Stimulated activated CD4-positive, alpha-beta T cell treated with anti-CD3 and anti-CD28 coated beads, TNF-alpha, amount 100 ng/mL, for 4 hours (primary cell): ENCODE measurements at regions not wholly inside any gene's neighbourhood (a gene's known extent, or its start where the extent isn't known, plus 50 kb on each side); places are given as distances from the start of the nearest gene placed in this dataset.

Source experiments
- DNase-seq, 3 experiments: peaks; one replicate each; pipeline ENCODE4 v3.0.0-alpha.2; 2020; ENCODE audit warnings: low read depth in 3 of 3

DNA sequence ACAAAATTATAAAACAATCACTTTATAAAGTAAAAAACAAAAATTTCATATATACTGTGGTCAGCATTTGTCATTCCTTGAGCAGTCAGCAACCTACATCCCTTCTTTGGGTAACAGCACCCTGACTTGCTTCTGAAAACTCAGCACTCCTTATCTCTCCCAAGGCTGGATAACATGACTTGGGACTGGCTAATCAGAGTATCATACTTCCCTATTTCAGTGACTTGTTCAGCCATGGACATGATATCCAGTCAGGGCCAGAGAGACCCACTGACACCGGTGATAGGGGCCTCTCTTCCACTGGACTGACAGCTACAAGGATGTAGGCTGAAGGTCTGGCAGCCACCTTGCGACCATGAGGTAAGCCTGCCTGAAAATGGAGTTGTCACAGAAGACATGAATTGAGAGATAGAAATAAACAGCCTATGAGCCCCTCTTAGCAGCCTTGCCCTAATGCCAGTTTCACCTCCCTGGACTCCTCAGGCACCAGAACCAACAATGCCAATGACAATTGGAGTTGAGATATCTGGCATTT is 84.4 kb upstream of the NEBL start:
- no peak for DNase-seq

GRCh38 chr10:20978617-20979016 is 81.5 kb upstream of the NEBL start:
- DNase-seq: no peak

DNA sequence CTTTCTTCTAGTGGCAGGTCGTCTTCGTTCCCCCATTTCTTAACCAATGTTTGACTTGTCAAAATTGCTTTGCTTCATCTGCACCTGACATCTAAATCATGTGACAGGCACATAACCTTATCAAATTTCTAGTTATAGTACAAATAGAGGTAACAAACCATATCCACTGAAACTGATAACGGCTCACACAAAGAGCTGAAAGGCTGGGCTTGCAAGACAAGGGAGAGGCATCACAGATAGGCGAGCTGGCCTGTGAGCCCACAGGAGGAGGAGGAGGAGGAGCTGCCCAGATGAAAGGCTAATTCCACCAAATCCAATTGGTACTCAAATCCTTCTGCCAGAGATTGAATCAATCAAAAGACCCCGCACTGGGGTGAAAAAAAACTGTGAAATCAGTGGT is 80.2 kb upstream of the NEBL start:
- DNase-seq: no peak

DNA sequence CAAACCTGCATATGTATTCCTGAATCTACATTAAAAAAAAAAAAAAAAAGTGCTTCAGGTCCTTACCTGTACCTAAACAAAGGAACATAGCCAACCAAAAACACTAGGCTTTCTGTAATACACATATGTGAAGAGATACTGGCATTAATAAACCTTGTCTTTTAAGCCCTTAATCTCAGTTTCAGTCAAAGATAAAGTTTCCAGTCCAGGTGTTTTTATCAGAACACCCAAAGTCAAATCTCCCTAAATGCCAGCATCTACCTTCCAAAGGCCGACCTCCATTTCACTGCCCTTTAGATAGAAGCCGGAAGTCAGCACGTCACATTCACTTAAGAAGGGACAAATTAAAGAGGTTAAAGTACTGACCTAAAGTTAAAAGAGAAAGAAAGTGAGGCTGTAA is 79.8 kb upstream of the NEBL start:
- DNase-seq: no peak

- no peak for DNase-seq
These were observed 79.3 kb upstream of the NEBL start for GRCh38 chr10:20976390-20976789.

DNA sequence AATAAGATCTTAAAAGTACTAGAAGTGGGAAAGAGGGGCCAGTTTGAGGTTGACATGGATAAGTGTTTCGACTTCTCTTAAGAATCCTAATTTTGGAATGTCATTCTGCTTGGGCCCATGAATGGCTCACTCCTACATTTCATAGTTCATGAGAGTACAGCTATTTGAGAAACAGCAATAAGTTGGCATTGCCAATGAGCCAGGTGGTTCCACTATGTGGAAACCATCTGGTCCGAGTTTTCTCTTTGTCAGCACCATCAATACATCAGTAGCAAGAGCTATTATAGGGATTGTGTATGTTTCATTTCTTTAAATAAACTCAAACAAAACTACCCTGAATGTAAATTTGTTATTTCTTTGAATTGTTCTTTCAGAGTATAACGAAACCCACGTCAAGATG is 78.1 kb upstream of the NEBL start:
- DNase-seq: no peak

DNA sequence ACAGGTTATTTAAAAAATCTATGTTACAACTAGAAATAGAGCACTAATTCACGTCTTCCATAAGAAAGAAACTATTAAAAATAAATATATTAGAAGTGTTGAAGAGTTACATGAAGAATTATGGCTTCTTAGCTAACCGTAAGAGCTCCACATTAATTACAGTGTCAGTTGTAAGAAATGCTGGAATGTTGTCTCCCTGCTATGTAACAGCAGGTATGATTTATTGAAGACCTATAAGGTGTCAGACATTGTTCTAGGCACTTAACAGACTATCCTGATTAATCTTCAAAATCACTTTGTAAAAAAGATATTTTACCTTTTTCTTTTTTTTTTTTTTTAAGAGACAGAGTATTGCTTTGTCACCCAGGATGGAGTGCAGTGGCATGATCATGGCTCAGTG is 75.8 kb upstream of the NEBL start:
- no peak for DNase-seq

DNA sequence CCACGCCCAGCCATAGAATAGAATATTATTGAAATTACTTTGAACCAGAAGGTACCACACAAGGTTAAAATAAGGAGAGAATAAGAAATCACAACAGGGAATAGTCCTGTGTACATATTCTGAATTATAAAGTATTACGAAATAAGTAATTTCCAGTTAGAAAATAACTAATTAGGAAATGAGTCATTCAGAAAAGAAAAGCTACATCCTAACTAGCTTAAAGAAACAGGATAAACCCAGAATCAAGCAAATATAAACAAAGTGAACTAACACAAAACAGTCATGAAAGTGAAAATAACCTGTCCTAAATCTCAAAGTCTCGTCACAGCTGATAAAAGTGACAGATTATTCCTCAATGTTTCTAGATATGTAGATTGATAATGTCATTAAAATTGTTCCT is 74.8 kb upstream of the NEBL start:
- DNase-seq: no peak

GRCh38 chr10:20970708-20971107 is 73.6 kb upstream of the NEBL start:
- no peak for DNase-seq

DNA sequence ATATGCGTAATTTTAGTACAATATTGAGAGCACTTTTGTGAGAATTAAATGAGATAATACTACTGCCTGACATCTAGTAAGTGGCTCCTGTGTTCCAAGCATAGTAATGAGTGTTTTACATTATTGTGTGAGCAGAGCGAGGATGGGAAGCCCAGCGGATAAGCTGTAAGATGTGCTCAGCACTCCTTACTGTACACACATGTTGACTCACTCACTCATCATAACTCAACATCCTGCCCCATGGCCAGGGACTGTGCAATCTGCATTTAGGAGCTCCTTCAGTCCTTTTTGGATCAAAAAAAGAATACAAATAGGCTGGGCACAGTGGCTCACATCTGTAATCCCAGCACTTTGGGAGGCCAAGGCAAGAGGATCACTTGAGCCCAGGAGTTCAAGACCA is 72.9 kb upstream of the NEBL start:
- no peak for DNase-seq

DNA sequence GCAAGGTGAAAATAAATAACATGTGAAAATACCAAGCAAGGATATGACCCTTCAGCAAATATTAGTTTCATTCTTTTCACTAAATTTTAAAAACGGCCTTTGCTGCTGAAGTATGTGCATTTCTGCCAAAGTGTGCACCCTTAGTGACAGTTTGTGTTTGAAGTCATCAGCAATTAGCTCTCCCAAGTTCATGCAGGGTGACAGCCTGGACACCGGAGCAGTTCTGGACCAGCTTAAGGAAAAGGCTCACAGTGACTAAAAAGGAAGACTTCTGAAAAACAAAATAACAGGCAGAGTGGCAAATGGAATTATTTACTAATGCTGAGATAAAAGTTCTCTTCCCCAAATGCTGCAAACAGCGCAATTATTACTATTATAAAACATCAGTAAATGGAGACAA is 69.3 kb upstream of the NEBL start:
- no peak for DNase-seq

GRCh38 chr10:20963721-20964595 is 66.8 kb upstream of the NEBL start:
- no peak for DNase-seq

GRCh38 chr10:20963056-20963455 is 65.9 kb upstream of the NEBL start:
- no peak for DNase-seq

- DNase-seq: no peak
These were observed 65.1 kb upstream of the NEBL start for GRCh38 chr10:20962165-20962564.

- no peak for DNase-seq
These were observed 62.1 kb upstream of the NEBL start for GRCh38 chr10:20959242-20959641.

DNA sequence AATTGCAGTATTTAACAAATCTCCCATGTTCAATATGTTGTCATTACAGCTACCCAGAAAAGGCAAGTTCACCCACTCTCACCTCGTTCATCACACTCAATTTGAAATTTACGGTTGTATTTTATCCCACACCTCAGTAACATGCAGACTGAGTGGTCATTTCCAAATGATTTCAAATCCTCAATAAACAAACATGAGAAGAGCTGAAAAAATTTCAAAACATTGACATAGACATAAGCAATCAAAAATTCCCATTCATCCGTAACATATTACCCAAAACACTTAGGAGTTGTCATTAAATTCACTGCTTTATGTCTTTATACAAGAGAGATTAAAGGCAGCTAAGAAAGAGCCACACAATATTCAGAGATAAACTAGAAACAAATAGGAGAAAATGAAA is 61.7 kb upstream of the NEBL start:
- no peak for DNase-seq

GRCh38 chr10:20958225-20958624 is 61.1 kb upstream of the NEBL start:
- no peak for DNase-seq

- no peak for DNase-seq
These were observed 60.6 kb upstream of the NEBL start for GRCh38 chr10:20957744-20958143.

- DNase-seq: no peak
These were observed 59.7 kb upstream of the NEBL start for GRCh38 chr10:20956843-20957242.

DNA sequence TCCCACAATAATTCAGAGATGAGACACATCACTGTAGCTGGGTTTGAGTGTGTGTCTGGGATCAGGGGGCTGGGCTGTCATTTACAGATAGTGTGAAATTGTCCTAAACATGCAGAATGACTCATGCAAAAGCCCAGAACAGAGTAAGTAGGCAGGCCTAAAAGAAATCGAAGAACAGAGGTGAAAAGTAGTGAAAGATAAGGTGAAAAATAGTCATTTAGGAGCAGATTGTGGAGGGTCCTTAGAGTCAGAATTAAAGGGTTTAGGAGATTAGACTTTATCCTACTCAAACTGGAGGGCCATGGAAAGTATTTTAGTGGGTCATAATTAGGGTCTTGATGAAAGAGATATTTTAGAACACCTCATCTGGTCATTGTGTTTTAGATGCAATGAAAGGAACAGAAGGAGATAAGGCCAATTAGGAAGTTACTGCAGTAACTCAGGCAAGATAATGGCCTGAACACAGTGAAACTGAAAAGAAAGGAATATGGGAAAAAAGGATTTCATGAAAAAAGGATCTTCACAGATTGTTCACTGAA is 58.3 kb upstream of the NEBL start:
- no peak for DNase-seq

DNA sequence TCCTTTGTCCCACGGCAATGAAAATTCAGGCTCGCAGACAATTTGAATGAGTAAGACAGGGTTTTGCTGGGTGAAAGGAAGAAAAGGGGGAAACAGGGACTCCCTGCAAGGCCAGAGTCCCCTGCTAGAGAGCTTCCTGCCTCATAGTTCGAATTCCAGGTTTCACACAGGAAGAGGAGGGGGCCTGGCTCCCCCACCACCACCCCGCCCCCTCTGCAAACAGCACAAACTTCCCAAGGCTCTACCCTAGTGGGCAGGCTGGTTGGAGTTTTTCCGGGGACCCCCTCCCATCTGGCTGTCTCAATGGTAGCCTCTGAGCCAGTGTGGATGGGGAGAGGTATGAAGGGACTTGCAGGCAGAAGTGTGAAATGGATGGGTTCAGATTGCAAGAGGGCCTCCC is 57.4 kb upstream of the NEBL start:
- DNase-seq: no peak

- DNase-seq: no peak
These were observed 56.0 kb upstream of the NEBL start for GRCh38 chr10:20953120-20953519.

DNA sequence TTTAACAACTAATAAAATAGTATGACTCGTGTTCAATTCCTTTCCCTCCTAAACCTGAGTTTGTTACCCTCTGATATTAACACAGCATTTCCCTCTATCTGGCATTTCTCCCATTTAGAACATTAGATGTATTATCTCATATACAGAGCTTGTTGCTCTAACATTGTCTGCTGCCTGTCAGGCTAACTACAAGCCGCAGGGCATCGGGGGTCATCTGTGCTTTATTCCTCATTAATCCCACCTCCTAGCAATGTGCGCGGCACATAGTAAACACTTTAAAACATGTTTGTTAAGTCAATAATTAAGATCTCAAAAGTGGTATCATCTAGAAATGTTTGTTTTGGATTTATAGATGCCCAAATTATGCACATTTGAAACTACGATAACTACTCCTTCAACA is 52.9 kb upstream of the NEBL start:
- no peak for DNase-seq
